Keratinocyte (primary cell): ENCODE measurements at regions not wholly inside any gene's neighbourhood (a gene's known extent, or its start where the extent isn't known, plus 50 kb on each side); places are given as distances from the start of the nearest gene placed in this dataset.

ENCODE experiments used
- DNase-seq: peaks from one replicate; pipeline ENCODE4 v3.0.0-alpha.2; 2011; ENCODE audit warnings: low read depth, missing footprints, low spot score
- FAIRE-seq: peaks from 2 replicates; lab custom pipeline; 2011; peaks lifted over from hg19 to GRCh38; lab: Jason Lieb, UNC
- H2AFZ ChIP-seq: 2 replicates; pipeline ENCODE4 v1.6.0; 2012; ENCODE audit warnings: low read length, control low read depth, inconsistent platforms; ENCODE audit not compliant: control insufficient read depth
- H3K27ac ChIP-seq: 2 replicates; pipeline ENCODE4 v1.5.1; 2011; ENCODE audit warnings: low read length; ENCODE audit not compliant: control insufficient read depth, insufficient read depth
- H3K27me3 ChIP-seq: 3 replicates; pipeline ENCODE4 v1.6.0; 2011; ENCODE audit warnings: low read length; ENCODE audit not compliant: control insufficient read depth, insufficient read depth; ENCODE audit errors: extremely low read depth
- H3K36me3 ChIP-seq, 2 experiments: 2 replicates in 1 of 2; 3 replicates in 1 of 2; pipeline ENCODE4 v1.5.1; 2011; ENCODE audit warnings: low read length in 2 of 2, mild to moderate bottlenecking in 1 of 2; ENCODE audit not compliant: control insufficient read depth in 2 of 2, insufficient read depth in 2 of 2; ENCODE audit errors: extremely low read depth in 1 of 2
- H3K4me1 ChIP-seq: 3 replicates; pipeline ENCODE4 v1.5.1; 2011; ENCODE audit warnings: low read length; ENCODE audit not compliant: control insufficient read depth, insufficient read depth; ENCODE audit errors: extremely low read depth
- H3K4me2 ChIP-seq: 3 replicates; pipeline ENCODE4 v1.6.0; 2011; ENCODE audit warnings: low read depth, low read length; ENCODE audit not compliant: control insufficient read depth, insufficient read depth; ENCODE audit errors: extremely low read depth
- H3K4me3 ChIP-seq, 3 experiments: fragments of 200-600 bp in 1 of 3; sonication (generic) in 1 of 3; 2 replicates in 2 of 3; 3 replicates in 1 of 3; pipeline ENCODE4 v1.5.1; 2011 to 2016; ENCODE audit warnings: low read length in 3 of 3, mild to moderate bottlenecking in 3 of 3, control low read depth in 2 of 3, inconsistent platforms in 1 of 3, low read depth in 1 of 3, mixed read lengths in 1 of 3, mixed run types in 1 of 3, moderate library complexity in 1 of 3; ENCODE audit not compliant: control insufficient read depth in 2 of 3, insufficient read depth in 2 of 3; ENCODE audit errors: extremely low read depth in 1 of 3
- H3K79me2 ChIP-seq: 2 replicates; pipeline ENCODE4 v1.6.0; 2012; ENCODE audit warnings: low read length; ENCODE audit not compliant: control insufficient read depth, insufficient read depth
- H3K9ac ChIP-seq: 3 replicates; pipeline ENCODE4 v1.6.0; 2011; ENCODE audit warnings: low read length; ENCODE audit not compliant: control insufficient read depth, insufficient read depth; ENCODE audit errors: extremely low read depth
- H3K9me1 ChIP-seq: 3 replicates; pipeline ENCODE4 v1.6.0; 2011; ENCODE audit warnings: low read length; ENCODE audit not compliant: control insufficient read depth, insufficient read depth; ENCODE audit errors: extremely low read depth
- H3K9me3 ChIP-seq: 2 replicates; pipeline ENCODE4 v1.5.1; 2012; ENCODE audit warnings: low read depth, low read length; ENCODE audit not compliant: control insufficient read depth
- H4K20me1 ChIP-seq: 3 replicates; pipeline ENCODE4 v1.6.0; 2011; ENCODE audit warnings: low read length; ENCODE audit not compliant: control insufficient read depth, insufficient read depth; ENCODE audit errors: extremely low read depth
- EZH2 ChIP-seq: IDR thresholded peaks from one replicate; pipeline ENCODE4 v1.6.1; 2012; ENCODE audit warnings: inconsistent platforms, mild to moderate bottlenecking, low read length, moderate library complexity
- dilution Hi-C: fragments of 300-500 bp; cut with MboI; formaldehyde crosslinking; loops from one replicate; pipeline ENCODE4 v1.7.0; 2020; ENCODE audit warnings: low sequenced_read_pairs; ENCODE audit not compliant: extremely low pct_ligation_motif_present
- TF ChIP-seq, protein P1 (sequence below), 3 experiments: IDR thresholded peaks in 1 of 3; conservative IDR thresholded peaks in 1 of 3; optimal IDR thresholded peaks in 1 of 3; 2 replicates in 2 of 3; 3 replicates in 1 of 3; pipeline versions ENCODE3 to v1.5.1; 2011; ENCODE audit warnings: low read length in 3 of 3, mild to moderate bottlenecking in 3 of 3, moderate library complexity in 2 of 3, control low read depth in 1 of 3, inconsistent platforms in 1 of 3; ENCODE audit not compliant: insufficient read depth in 2 of 3; ENCODE audit errors: extremely low read depth in 1 of 3

DNA sequence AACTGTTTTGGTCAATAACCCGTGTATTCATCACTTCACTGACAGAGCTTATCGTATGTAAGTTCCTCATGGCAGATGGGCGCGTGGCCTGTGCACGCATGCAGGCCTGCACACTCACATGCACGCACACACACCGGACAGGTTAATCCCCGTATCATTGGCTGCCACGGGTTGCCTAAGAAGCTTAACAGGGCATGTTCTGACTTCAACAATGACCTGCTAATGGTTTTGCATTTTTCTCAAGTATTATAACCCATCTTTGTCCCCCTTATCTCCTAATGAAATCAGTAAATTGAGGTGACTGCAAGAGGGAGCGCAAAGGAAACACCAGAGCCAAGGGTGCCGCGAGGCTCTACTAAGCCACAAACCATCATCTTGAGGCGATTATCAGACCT, 399.0 kb upstream of the ID2 start:
- FAIRE-seq (no peak), DNase-seq (no peak)
- no peaks in the 10 kb centered on the region for H3K9me3 ChIP-seq
- H3K79me2 ChIP-seq = no peaks in the 10 kb centered on the region
- H3K27me3 ChIP-seq = peaks cover 5% of the 10 kb centered on the region
- dilution Hi-C loops = no loop called here
- H3K27ac ChIP-seq = no peak overlapping the region
- H2AFZ ChIP-seq = no peak overlapping the region
- no peaks in the 10 kb centered on the region for H3K4me1 ChIP-seq
- TF ChIP-seq EZH2 = no peak
- TF ChIP-seq, protein P1, sequence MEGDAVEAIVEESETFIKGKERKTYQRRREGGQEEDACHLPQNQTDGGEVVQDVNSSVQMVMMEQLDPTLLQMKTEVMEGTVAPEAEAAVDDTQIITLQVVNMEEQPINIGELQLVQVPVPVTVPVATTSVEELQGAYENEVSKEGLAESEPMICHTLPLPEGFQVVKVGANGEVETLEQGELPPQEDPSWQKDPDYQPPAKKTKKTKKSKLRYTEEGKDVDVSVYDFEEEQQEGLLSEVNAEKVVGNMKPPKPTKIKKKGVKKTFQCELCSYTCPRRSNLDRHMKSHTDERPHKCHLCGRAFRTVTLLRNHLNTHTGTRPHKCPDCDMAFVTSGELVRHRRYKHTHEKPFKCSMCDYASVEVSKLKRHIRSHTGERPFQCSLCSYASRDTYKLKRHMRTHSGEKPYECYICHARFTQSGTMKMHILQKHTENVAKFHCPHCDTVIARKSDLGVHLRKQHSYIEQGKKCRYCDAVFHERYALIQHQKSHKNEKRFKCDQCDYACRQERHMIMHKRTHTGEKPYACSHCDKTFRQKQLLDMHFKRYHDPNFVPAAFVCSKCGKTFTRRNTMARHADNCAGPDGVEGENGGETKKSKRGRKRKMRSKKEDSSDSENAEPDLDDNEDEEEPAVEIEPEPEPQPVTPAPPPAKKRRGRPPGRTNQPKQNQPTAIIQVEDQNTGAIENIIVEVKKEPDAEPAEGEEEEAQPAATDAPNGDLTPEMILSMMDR (optimal IDR thresholded peaks at IDR 0.05 in 1 of 3, IDR thresholded peaks at IDR 0.05 in 1 of 3, conservative IDR thresholded peaks at IDR 0.05 in 1 of 3; ENCODE audit: extremely low read depth in 1 of 3, insufficient read depth in 2 of 3, low read length in 3 of 3) = no peak
- no peaks in the 10 kb centered on the region for H3K36me3 ChIP-seq
- H3K9ac ChIP-seq = no peak overlapping the region
- H3K4me2 ChIP-seq = no peak overlapping the region
- no peaks in the 10 kb centered on the region for H3K9me1 ChIP-seq
- H3K4me3 ChIP-seq = no peak overlapping the region
- H4K20me1 ChIP-seq = no peaks in the 10 kb centered on the region

DNA sequence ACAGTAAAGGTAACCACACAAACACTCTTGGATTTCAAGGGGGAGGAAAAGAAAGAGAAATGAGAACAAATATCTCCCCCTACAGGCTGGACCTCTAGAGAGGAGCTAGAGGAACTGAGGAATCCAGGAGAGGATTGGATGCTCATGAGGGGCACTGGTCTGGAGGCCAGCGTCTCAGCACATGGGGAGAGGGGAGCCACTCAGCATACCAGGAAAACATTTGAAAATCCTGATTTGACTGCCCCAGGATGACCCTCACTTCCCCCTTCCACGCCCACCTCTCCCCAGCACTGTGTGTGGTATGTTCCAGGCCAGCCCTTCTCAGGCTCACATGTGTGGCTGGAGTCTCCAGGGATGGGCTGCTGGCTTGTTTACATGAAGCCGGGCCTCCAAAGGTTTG, 396.8 kb upstream of the ID2 start:
- DNase-seq = no peak
- Histone ChIP-seq H3K4me3 (no peak overlapping the region), H3K9me3 (no peaks in the 10 kb centered on the region), H4K20me1 (no peaks in the 10 kb centered on the region), H3K4me1 (no peaks in the 10 kb centered on the region), H3K36me3 (no peaks in the 10 kb centered on the region), H3K9ac (no peak overlapping the region), H3K4me2 (no peak overlapping the region), H3K27me3 (peaks cover 8% of the 10 kb centered on the region), H2AFZ (no peak overlapping the region), H3K27ac (no peak overlapping the region), H3K79me2 (no peaks in the 10 kb centered on the region), H3K9me1 (no peaks in the 10 kb centered on the region)
- dilution Hi-C loops = no loop called here
- FAIRE-seq = no peak
- TF ChIP-seq, protein P1 (optimal IDR thresholded peaks at IDR 0.05 in 1 of 3, IDR thresholded peaks at IDR 0.05 in 1 of 3, conservative IDR thresholded peaks at IDR 0.05 in 1 of 3; ENCODE audit: extremely low read depth in 1 of 3, insufficient read depth in 2 of 3, low read length in 3 of 3) = peak; percentile 8 to 18 (median 10)
- TF ChIP-seq EZH2 = no peak
